COR-L47 (cell line): ENCODE measurements at regions not wholly inside any gene's neighbourhood (a gene's known extent, or its start where the extent isn't known, plus 50 kb on each side); places are given as distances from the start of the nearest gene placed in this dataset.
"Not testable (repeated sequence)": the region's sequence is repeated elsewhere in the genome, so short reads cannot be mapped to it uniquely, and the experiment has no call there.

Experiments
- DNase-seq: peaks from one replicate; lab custom pipeline; 2025; lab: John Stamatoyannopoulos, UW

DNA sequence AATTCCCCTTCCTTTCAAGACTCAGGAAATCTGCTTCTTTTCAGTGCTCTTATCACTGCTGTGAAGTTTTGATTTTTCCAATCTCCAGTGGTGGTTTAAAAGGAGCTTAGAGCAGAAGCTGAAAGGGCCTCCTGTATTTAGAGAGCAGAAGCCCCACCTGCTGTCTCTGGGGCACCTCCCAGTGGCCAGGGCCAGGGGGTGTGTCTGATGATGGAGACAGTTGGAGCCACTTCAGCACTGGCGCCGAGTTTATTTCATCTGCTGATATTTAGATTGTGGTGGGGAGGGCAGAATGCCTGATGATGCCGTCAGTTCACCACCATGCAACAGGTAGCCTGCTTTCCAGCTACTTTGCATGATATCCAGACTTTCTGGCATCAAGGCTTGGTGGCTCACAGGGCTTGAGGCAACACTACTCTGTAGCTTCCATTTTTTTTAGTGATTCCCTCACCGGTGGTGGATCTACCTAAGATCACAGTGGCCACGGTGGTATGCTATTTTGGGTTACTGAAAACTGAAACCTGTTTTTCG, 371.9 kb downstream of the KCNRG start:
- DNase-seq = peak; percentile 43

DNA sequence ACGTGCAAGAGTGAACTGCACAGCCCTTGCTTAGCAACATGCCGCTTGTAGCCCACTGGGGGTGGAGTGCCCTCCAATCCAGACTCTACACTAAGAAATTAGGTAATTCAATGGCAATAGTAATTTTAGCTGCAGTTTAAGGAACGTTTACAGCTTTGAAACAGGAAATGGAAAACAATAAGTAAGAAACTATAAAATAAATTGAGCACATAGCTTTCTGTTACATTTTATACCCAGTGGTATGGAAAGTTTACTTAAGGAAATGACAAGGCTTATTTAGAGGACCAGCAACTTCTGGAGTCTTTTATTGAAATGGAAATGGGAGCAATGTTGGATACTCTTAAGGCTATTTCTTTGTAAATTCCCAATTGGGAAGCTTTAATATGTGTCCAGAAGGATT, 373.2 kb downstream of the KCNRG start:
- DNase-seq = no peak

DNA sequence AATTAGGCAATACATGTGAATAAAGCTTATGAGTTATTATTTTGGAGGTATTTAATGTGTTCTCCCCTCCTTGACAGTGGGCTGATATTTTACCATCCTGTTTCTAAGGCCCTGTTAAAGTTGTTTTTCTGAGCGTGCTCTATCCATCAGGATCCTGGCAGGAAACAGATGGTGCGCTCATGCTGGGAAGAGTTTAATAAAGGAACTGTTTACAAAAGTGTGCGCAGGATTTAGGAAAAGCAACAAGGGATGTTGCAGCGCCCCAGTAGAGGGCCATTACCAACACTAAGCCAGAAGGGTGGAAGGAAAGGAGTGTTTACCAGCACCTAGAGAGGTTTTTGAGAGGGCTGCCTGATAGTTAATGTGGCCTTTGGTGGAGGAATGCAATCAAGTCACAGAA, 374.5 kb downstream of the KCNRG start:
- peak; percentile 41 for DNase-seq

- no peak for DNase-seq
Observed at GRCh38 chr13:50390503-50391248, 375.4 kb downstream of the KCNRG start.

GRCh38 chr13:50392977-50393376, 377.7 kb downstream of the KCNRG start:
- no peak for DNase-seq

GRCh38 chr13:50393628-50394027, 378.4 kb downstream of the KCNRG start:
- no peak for DNase-seq

DNA sequence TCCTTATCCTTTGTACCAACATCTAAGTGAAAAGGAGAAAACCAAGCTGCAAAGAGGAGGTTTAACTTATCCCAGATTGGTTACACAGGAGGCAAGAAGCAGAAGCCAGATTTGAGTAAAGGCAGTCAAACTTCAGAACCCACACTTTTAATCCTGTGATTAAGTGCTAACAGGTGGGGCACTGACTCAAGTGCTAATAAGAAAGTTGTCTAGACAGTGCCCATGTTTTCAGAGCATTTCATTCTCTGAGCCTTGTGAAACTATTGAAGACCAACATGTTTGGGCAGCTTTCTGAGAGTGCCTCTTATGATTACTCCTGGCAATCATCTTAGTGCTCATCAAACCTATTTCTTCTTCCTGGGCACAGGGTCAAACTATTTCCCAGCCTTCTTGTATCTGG, 380.8 kb downstream of the KCNRG start:
- no peak for DNase-seq

GRCh38 chr13:50396618-50397017, 381.4 kb downstream of the KCNRG start:
- DNase-seq = not testable (repeated sequence)

- no peak for DNase-seq
Observed at GRCh38 chr13:50400035-50400726, 384.9 kb downstream of the KCNRG start.

- DNase-seq = no peak
Observed at GRCh38 chr13:50401049-50401505, 385.8 kb downstream of the KCNRG start.

DNA sequence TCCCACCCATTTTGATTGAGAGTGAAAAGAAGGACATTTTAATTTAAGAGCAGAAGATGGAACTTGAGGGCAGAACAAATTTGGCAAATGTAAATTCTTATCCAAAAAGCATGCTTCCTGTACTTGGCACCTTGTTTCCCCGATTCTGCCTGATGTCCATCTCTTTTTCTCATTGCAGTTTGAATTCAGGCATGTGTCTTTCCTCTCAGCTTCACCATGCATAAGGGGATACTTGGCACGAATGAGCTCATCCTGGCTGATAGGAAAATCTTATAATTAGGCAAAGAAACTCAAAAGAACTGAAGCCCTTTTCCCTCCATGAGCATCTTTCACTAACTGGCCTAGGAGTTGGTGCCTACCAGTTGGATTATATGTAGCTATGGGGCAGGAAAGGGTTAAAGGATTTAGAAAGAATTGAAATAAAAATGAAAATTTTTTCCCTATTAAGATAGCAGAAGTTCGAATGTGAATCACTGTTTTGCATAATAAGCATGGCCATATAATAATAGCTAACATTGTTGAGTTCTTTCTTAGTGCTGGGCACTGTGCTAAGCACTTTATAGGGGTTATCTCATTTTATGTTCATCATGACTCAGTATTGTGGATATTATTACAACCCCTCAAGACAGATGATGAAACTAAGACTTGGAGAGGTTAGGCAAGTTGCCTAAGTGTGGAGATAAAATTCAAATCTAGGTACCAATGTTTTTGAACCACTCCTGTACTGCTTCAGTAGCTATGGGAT, 386.6 kb downstream of the KCNRG start:
- no peak for DNase-seq

DNA sequence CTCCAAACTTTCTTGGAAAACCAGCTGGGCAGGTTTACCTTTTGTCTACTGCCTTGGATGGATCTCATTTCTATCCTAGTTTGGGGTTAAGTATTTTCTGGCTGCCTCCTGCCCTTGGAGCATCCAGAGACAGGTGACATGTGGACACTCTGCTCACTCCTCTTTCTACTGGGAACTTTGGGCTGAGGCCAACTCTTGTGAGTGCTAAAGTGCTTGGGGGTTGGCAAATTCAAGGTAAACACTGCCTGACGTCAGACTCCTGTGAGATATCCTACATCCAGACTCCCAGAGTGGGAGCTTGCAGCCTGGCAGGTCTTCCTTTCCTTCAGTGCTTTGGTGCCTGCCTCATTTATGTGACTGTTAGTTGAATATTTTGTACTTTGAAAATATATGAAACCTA, 388.1 kb downstream of the KCNRG start:
- DNase-seq = peak; percentile 58

DNA sequence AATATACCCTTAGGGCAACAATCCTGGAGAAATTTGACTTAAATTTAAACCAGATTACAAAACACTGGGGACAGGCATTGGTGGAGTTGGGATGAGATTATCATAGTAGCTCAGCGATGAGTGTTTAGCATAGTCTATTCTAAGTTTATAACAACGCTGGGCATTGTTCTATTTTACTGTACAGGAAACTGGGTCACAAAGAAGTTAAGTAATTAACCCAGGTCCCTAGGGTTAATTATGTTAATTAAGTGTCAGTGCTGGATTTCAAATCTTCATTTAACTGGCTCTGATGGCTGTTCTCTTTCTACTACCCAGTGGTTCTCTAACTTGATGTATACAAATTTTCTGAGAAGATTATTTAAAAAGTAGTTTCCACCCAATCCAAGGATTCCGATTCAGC, 388.9 kb downstream of the KCNRG start:
- DNase-seq = no peak

DNA sequence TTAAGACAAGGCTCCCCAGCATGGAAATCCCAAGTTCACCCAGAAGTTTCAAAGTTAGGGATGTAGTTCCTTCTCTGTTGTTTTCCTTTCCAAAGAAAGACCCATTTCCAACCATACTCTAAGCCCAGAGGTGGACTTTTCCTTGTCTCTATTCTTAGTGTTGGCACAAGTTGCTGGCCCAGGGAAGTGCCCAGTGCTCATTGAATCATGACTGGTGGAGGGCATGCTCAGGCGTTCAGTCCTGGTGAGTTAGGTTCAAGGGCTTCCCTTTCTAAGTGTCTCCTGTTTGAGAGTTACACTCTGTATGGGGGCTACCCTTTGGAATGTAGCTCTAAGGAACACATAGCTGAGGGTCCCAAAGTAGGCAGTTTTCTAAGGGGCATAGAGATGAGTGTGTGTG, 389.5 kb downstream of the KCNRG start:
- no peak for DNase-seq

GRCh38 chr13:50406831-50407230, 391.6 kb downstream of the KCNRG start:
- no peak for DNase-seq

GRCh38 chr13:50408068-50408467, 392.8 kb downstream of the KCNRG start:
- DNase-seq = no peak

DNA sequence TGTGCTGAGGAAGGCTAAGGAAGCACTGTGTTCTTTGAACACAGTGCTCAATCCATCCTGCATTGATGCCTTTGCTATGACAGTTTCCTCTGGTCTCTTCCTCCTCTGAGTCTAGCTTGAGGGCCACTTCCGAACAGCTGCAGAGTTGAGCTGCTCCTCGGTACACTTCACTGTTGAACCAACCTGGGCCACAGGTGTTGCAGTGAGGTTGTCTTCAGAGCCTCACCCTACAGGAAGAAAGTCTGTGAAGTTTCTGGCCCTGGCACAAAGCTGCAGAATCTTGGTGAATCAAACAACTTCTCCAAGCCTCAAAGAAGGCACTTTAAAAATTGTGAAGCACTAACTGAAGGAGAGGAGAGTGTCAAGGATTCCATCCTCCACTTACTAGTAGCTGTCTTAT, 394.0 kb downstream of the KCNRG start:
- DNase-seq = no peak

DNA sequence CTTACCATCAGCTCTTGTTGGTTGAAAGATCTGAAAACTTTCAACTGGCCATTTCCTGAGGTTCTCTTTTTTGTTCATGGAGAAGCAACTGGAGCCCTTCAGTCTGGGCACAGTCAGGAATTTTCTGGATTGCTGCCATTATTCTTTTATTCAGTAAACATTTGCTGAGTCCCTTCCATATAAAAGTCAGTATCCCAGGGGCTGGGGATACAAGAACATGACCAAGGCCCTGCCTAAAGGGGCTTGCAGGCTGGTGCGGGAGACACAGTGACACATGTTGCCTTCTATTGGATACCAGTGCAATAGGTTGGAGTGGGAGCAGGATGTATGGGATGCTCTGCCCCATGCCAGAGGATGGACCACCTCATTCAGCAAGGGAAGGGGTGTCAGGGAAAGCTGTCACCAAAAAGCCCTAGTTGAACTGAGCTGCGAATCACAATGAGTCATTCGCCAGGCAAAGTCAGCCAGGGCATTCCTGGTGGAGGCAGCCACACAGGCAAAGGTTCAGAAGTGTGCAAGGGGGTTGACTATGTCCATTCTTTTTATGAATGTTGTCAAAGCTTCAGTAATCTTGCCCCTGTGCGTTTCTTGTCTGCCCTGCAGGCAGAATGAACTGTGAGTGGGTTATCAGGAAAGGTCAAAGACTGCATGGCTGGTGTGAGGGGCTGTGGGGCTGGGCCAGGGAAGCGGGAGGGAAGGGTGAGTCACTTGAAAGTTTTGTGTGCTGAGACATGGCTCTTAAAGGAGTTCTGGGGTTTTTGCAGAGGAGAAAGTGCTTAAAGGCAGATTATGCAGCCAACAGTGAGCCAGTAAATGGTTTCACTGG, 395.9 kb downstream of the KCNRG start:
- peak; percentile 7 for DNase-seq

DNA sequence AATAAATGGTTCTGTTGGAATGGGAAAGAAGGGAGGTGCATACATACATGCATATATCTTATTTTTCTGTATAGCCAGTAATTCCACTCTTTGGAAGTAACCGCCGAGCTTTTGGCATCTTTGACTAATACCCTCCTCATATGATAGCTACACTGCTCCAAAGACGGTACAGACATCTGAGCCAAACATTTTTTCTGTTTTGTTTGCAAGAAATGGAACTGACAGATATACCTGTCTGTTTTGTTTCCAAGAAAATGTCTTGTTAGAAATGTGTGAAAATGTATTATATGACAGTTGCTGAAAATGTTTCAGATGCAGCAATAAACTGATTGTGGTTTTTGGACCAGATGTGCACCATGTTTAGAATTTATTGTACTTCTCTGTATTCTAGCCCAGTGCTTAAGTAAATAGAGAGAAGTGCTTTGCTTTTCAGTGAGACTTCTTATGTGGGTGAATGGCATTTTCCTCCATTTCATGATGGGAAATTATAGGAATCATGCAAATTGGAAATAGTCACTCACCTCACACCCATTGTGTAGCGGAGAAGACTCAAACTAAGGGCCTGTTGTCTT, 396.9 kb downstream of the KCNRG start:
- DNase-seq = no peak

DNA sequence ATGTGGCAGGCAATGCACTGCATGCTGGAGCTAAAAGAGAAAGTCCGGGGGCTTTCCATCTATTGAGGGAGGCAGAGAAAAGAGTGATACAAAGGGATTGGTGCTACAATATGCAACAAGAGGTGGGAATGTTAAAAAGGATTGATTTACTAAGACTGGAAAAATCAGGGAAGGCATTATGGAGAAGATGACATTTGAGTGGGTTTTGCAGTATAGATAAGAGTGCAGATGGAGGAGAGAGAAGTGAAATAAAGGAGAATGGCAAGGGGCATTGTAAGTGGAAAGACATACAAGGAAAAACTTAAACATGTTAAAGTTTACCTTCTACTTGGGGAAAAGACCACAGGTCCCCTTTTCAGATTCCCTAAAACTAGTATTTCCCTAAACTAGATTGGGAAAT, 399.4 kb downstream of the KCNRG start:
- DNase-seq = no peak

DNA sequence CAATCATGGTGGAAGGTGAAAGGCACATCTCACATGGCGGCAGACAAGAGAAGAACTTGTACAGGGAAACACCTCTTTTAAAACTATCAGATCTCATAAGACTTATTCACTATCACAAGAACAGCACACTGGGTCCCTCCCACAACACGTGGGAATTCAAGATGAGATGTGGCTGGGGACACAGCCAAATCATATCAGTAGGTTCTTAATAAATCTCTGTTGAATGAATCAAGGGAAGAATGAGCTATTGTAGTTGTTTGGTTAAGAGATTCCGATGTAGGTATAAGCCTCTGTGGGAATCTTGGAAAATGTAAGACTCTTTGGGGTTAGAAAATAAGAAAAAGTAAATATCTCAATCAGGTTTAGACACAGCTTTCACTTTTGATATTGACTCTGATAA, 400.2 kb downstream of the KCNRG start:
- DNase-seq = no peak
